GM10248 (cell line): ENCODE measurements at regions not wholly inside any gene's neighbourhood (a gene's known extent, or its start where the extent isn't known, plus 50 kb on each side); places are given as distances from the start of the nearest gene placed in this dataset.

Experiments
- CTCF ChIA-PET: fragments of 300-600 bp; sonication (Branson Sonifier 250); formaldehyde crosslinking; extraction: SDS; loops from one replicate; lab custom pipeline; 2021; ENCODE audit warnings: antibody characterized with exemption; lab: Yijun Ruan, JAX
- POLR2A ChIA-PET: fragments of 350-650 bp; sonication (Branson Sonifier 250); formaldehyde crosslinking; extraction: SDS; loops from one replicate; lab custom pipeline; 2020; ENCODE audit warnings: antibody characterized with exemption; lab: Yijun Ruan, JAX
- DNase-seq: peaks from one replicate; pipeline ENCODE4 v3.0.0; 2012; ENCODE audit errors: extremely low spot score
- TF ChIP-seq, protein P1 (sequence below): IDR thresholded peaks from 2 replicates; pipeline ENCODE4 v1.5.1; 2012; ENCODE audit warnings: mild to moderate bottlenecking, low read depth; ENCODE audit errors: extremely low read depth, missing control alignments, control extremely low read depth

DNA sequence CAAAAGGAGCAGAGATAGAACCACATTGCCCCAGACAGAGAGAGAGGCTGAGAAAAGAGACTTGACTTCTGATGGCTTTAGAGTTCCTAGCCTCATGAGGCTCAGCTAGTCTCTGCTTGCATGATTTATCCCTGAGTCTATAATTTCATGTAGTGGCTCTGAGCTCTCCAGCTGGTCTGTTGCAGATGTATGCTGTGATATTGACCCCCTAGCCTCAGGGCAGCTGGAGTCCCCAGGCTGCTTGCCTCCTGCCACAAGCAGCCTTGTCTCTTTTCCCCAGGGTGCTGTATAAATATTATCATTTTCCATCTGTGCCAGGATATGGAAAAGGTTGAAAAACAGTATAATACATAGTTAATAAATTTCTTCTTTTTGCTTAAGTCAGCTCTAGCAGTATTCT lies 467.6 kb upstream of the CWC22 start:
- TF ChIP-seq, protein P1, sequence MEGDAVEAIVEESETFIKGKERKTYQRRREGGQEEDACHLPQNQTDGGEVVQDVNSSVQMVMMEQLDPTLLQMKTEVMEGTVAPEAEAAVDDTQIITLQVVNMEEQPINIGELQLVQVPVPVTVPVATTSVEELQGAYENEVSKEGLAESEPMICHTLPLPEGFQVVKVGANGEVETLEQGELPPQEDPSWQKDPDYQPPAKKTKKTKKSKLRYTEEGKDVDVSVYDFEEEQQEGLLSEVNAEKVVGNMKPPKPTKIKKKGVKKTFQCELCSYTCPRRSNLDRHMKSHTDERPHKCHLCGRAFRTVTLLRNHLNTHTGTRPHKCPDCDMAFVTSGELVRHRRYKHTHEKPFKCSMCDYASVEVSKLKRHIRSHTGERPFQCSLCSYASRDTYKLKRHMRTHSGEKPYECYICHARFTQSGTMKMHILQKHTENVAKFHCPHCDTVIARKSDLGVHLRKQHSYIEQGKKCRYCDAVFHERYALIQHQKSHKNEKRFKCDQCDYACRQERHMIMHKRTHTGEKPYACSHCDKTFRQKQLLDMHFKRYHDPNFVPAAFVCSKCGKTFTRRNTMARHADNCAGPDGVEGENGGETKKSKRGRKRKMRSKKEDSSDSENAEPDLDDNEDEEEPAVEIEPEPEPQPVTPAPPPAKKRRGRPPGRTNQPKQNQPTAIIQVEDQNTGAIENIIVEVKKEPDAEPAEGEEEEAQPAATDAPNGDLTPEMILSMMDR: no peak
- DNase-seq: no peak
- ChIA-PET POLR2A (no interaction called here), CTCF (no interaction called here)

DNA sequence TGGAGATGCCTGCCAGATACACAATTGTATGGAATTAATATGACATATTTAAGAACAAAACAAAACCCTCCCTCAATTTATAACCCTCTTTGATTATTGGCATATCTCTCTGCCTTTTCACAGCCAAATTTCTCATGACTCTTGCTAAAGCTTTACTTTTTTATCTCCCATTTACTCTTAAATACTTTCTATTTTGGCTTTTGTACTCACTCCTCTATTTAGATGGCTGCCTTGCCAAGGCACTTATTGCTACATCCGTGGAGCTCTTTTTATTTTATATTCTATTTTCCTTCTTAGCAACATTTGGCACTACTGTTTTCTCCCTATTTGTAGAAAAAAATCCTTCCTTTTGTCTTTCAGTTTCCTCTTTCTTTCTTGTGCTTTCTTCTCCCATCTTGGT lies 466.4 kb upstream of the CWC22 start:
- CTCF ChIA-PET: interaction anchor here (0.9 to 1.1 kb wide), 2 partner anchors 8 to 74 kb away, joined by 3 to 4 read pairs; no protein-coding TSS in a partner anchor
- TF ChIP-seq, protein P1: no peak
- POLR2A ChIA-PET: no interaction called here
- DNase-seq: no peak

DNA sequence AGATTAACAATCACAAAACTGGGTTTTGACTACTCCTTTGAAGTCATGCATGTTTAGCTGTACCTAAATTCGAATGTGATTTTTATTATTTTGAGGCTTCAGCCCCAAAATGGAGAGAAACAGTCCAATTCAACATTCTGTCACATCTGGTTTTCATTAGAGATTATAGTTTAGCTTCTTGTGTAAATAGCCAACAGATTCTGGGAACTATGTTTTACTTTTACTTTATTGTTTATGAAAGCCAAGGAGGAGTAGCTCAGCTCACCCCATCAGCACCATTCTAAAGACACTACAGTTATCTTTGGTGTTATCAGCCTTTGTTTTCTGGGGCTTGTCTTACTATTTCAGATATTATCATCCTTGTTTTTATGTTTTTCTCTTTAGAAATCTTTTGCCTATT lies 465.0 kb upstream of the CWC22 start:
- POLR2A ChIA-PET: no interaction called here
- TF ChIP-seq, protein P1: no peak
- CTCF ChIA-PET: no interaction called here
- DNase-seq: no peak

DNA sequence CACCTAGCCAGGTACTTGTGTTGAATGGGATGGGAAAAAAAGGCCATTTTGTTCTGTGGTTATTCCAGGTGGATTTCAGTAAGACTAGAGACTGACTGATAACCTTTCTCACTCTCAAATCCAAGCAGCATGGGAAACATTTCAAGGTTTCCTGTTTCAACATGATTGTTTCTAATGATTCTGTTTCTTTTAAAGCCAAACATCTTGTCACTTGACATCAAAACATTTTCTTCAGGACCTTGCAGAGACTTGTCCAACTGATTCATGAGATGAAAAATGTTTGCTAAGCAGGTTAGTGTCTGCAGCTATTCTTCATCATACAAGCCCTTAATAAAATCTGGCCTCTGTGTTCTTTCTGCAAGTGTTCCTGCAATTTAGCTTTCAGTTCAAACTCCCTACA lies 456.5 kb upstream of the CWC22 start:
- TF ChIP-seq, protein P1: no peak
- POLR2A ChIA-PET: no interaction called here
- no peak for DNase-seq
- CTCF ChIA-PET: interaction anchor here (1.9 kb wide), 1 partner anchor 16 kb away, joined by 4 read pairs; no protein-coding TSS in a partner anchor

DNA sequence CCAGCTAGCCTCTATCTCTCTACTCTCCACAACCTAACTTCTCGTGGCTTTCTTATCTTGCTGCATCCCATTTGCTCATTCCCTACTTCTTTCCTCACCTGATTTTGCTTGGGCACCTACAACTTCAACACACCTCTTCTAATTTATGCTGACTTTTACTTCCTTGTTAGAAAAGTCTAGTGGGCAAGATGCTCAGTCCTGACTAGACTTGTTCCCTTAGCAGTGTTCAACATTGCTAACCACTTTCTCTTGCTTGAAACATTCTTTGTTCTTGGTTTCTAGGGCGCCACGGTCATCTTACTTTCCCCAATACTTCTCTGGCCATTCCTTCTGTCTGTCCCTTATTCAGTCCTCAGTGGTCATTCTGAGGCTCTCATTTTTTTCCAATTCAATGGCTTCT lies 454.7 kb upstream of the CWC22 start:
- ChIA-PET POLR2A (no interaction called here), CTCF (no interaction called here)
- no peak for DNase-seq
- TF ChIP-seq, protein P1: no peak

DNA sequence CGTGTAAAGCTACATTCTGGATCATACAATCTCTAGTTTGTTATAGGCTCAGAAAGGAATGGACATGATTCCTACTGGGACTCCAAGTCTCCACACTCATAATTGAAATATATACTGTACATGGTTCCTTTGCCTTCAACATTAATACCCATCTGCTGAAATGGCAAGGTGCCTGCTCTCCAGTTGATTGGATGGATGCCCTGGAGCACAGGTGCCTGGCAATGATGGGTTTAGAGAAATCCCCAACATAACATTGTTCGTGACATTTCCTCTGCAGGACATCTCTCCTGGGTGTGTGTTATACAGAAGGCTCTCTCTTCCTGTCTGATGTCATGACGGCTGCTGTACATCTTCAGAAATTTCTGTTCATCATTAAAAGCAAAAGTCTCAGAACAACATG lies 449.7 kb upstream of the CWC22 start:
- CTCF ChIA-PET: interaction anchor here (1.3 kb wide), 1 partner anchor 10 kb away, joined by 4 read pairs; no protein-coding TSS in a partner anchor
- no peak for DNase-seq
- POLR2A ChIA-PET: no interaction called here
- TF ChIP-seq, protein P1: no peak
